ENCODE measurements at regions not wholly inside any gene's neighbourhood (a gene's known extent, or its start where the extent isn't known, plus 50 kb on each side); places are given as distances from the start of the nearest gene placed in this dataset.

GRCh38 chr3:140752499-140752898, 74.6 kb downstream of the TRIM42 start:
- Histone ChIP-seq H3K27me3 (ENCODE audit: insufficient read depth, insufficient read length) (no peaks in the 10 kb centered on the region), H3K36me3 (ENCODE audit: insufficient read depth, insufficient read length, low read length) (no peaks in the 10 kb centered on the region), H3K9ac (ENCODE audit: insufficient read length, low read depth) (no peak overlapping the region), H3K9me3 (ENCODE audit: insufficient read depth, low read length) (no peaks in the 10 kb centered on the region), H3K4me1 (ENCODE audit: insufficient read depth, insufficient read length) (no peaks in the 10 kb centered on the region), H3K4me3 (ENCODE audit: insufficient read length, low read depth) (no peak overlapping the region)
- TF ChIP-seq YY1 (IDR thresholded peaks at IDR 0.05; ENCODE audit: insufficient read depth, insufficient read length) (no peak), ZNF274 (IDR thresholded peaks at IDR 0.05; ENCODE audit: low read depth, low read length) (no peak), SUZ12 (IDR thresholded peaks at IDR 0.05; ENCODE audit: extremely low read depth, insufficient read depth, insufficient read length) (no peak)
- no peak for DNase-seq (ENCODE audit: low read depth, low spot score)

GRCh38 chr3:140753865-140754754, 76.2 kb downstream of the TRIM42 start:
- Histone ChIP-seq H3K4me3 (ENCODE audit: insufficient read length, low read depth) (no peak overlapping the region), H3K9ac (ENCODE audit: insufficient read length, low read depth) (no peak overlapping the region), H3K9me3 (ENCODE audit: insufficient read depth, low read length) (no peaks in the 10 kb centered on the region), H3K4me1 (ENCODE audit: insufficient read depth, insufficient read length) (no peaks in the 10 kb centered on the region), H3K27me3 (ENCODE audit: insufficient read depth, insufficient read length) (no peaks in the 10 kb centered on the region), H3K36me3 (ENCODE audit: insufficient read depth, insufficient read length, low read length) (no peaks in the 10 kb centered on the region)
- TF ChIP-seq ZNF274 (IDR thresholded peaks at IDR 0.05; ENCODE audit: low read depth, low read length) (no peak), SUZ12 (IDR thresholded peaks at IDR 0.05; ENCODE audit: extremely low read depth, insufficient read depth, insufficient read length) (no peak)
- no peak for DNase-seq (ENCODE audit: low read depth, low spot score)

DNA sequence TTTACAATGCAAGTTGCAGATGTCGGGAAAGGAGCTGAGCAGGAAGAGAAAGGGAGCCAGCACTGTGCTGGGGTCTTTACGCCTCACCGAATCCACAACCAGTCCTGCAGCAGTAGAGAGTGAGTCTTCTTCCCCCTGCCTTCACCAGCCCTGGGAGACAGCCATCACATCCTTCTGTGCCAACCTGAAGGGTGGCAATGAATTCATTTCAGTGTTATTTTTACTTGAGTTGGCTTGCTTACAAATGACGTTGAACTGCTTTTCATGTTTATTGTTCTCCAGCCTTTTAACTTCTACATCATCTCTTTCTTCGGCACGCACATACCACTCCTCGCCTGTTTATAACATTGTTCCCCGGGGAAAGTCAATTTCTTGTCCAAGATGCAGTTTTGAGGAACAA, 77.1 kb downstream of the TRIM42 start:
- TF ChIP-seq SUZ12 (IDR thresholded peaks at IDR 0.05; ENCODE audit: extremely low read depth, insufficient read depth, insufficient read length) (no peak), ZNF274 (IDR thresholded peaks at IDR 0.05; ENCODE audit: low read depth, low read length) (no peak), YY1 (IDR thresholded peaks at IDR 0.05; ENCODE audit: insufficient read depth, insufficient read length) (no peak)
- Histone ChIP-seq H3K9me3 (ENCODE audit: insufficient read depth, low read length) (no peaks in the 10 kb centered on the region), H3K4me3 (ENCODE audit: insufficient read length, low read depth) (no peak overlapping the region), H3K9ac (ENCODE audit: insufficient read length, low read depth) (no peak overlapping the region), H3K27me3 (ENCODE audit: insufficient read depth, insufficient read length) (no peaks in the 10 kb centered on the region), H3K4me1 (ENCODE audit: insufficient read depth, insufficient read length) (no peaks in the 10 kb centered on the region), H3K36me3 (ENCODE audit: insufficient read depth, insufficient read length, low read length) (no peaks in the 10 kb centered on the region)
- DNase-seq (ENCODE audit: low read depth, low spot score), result no peak

GRCh38 chr3:140756240-140757016, 78.6 kb downstream of the TRIM42 start:
- no peak for DNase-seq (ENCODE audit: low read depth, low spot score)
- TF ChIP-seq SUZ12 (IDR thresholded peaks at IDR 0.05; ENCODE audit: extremely low read depth, insufficient read depth, insufficient read length) (no peak), YY1 (IDR thresholded peaks at IDR 0.05; ENCODE audit: insufficient read depth, insufficient read length) (no peak), ZNF274 (IDR thresholded peaks at IDR 0.05; ENCODE audit: low read depth, low read length) (no peak)
- Histone ChIP-seq H3K4me1 (ENCODE audit: insufficient read depth, insufficient read length) (peaks cover 3% of the 10 kb centered on the region), H3K36me3 (ENCODE audit: insufficient read depth, insufficient read length, low read length) (no peaks in the 10 kb centered on the region), H3K27me3 (ENCODE audit: insufficient read depth, insufficient read length) (no peaks in the 10 kb centered on the region), H3K4me3 (ENCODE audit: insufficient read length, low read depth) (no peak overlapping the region), H3K9me3 (ENCODE audit: insufficient read depth, low read length) (no peaks in the 10 kb centered on the region), H3K9ac (ENCODE audit: insufficient read length, low read depth) (no peak overlapping the region)

- no peak for DNase-seq (ENCODE audit: low read depth, low spot score)
- TF ChIP-seq YY1 (IDR thresholded peaks at IDR 0.05; ENCODE audit: insufficient read depth, insufficient read length) (no peak), SUZ12 (IDR thresholded peaks at IDR 0.05; ENCODE audit: extremely low read depth, insufficient read depth, insufficient read length) (no peak), ZNF274 (IDR thresholded peaks at IDR 0.05; ENCODE audit: low read depth, low read length) (no peak)
- Histone ChIP-seq H3K9ac (ENCODE audit: insufficient read length, low read depth) (no peak overlapping the region), H3K4me3 (ENCODE audit: insufficient read length, low read depth) (no peak overlapping the region), H3K4me1 (ENCODE audit: insufficient read depth, insufficient read length) (peaks cover 3% of the 10 kb centered on the region), H3K36me3 (ENCODE audit: insufficient read depth, insufficient read length, low read length) (no peaks in the 10 kb centered on the region), H3K9me3 (ENCODE audit: insufficient read depth, low read length) (no peaks in the 10 kb centered on the region), H3K27me3 (ENCODE audit: insufficient read depth, insufficient read length) (no peaks in the 10 kb centered on the region)
Observed at GRCh38 chr3:140758791-140759444, 81.1 kb downstream of the TRIM42 start.

- H3K4me1 ChIP-seq (ENCODE audit: insufficient read depth, insufficient read length), result peaks cover 3% of the 10 kb centered on the region
Observed at GRCh38 chr3:140760324-140761075, 82.6 kb downstream of the TRIM42 start.

More at GRCh38 chr3:140760324-140761075, 82.6 kb downstream of the TRIM42 start:
- Histone ChIP-seq H3K4me3 (ENCODE audit: insufficient read length, low read depth) (no peak overlapping the region), H3K9me3 (ENCODE audit: insufficient read depth, low read length) (no peaks in the 10 kb centered on the region), H3K9ac (ENCODE audit: insufficient read length, low read depth) (no peak overlapping the region), H3K27me3 (ENCODE audit: insufficient read depth, insufficient read length) (no peaks in the 10 kb centered on the region), H3K36me3 (ENCODE audit: insufficient read depth, insufficient read length, low read length) (no peaks in the 10 kb centered on the region)
- DNase-seq (ENCODE audit: low read depth, low spot score), result no peak
- TF ChIP-seq SUZ12 (IDR thresholded peaks at IDR 0.05; ENCODE audit: extremely low read depth, insufficient read depth, insufficient read length) (no peak), YY1 (IDR thresholded peaks at IDR 0.05; ENCODE audit: insufficient read depth, insufficient read length) (no peak), ZNF274 (IDR thresholded peaks at IDR 0.05; ENCODE audit: low read depth, low read length) (no peak)

All from NT2/D1 (cell line).